Mesenchymal stem cell (in vitro differentiated cells and primary cell): ENCODE measurements at regions not wholly inside any gene's neighbourhood (a gene's known extent, or its start where the extent isn't known, plus 50 kb on each side); places are given as distances from the start of the nearest gene placed in this dataset.

ENCODE experiments used
- DNase-seq: peaks from one replicate; pipeline ENCODE4 v3.0.0-alpha.2; 2013
- H2AFZ ChIP-seq: one replicate; pipeline ENCODE4 v1.6.1; 2013; ENCODE audit warnings: low read depth, mild to moderate bottlenecking, control low read depth, inconsistent platforms, low read length, moderate library complexity
- H2AK5ac ChIP-seq: 2 replicates; pipeline ENCODE4 v1.6.1; 2013; ENCODE audit warnings: low read length, moderate library complexity, mild to moderate bottlenecking, inconsistent platforms; ENCODE audit not compliant: severe bottlenecking
- H2BK120ac ChIP-seq: one replicate; pipeline ENCODE4 v1.6.1; 2013; ENCODE audit warnings: low read depth, mild to moderate bottlenecking, inconsistent platforms, low read length, moderate library complexity
- H2BK12ac ChIP-seq, 2 experiments: one replicate each; pipeline ENCODE4 v1.6.1; 2013; ENCODE audit warnings: inconsistent platforms in 2 of 2, low read length in 2 of 2, mild to moderate bottlenecking in 2 of 2, moderate library complexity in 2 of 2, control low read depth in 1 of 2
- H2BK15ac ChIP-seq: one replicate; pipeline ENCODE4 v1.6.1; 2013; ENCODE audit warnings: mild to moderate bottlenecking, low read depth, inconsistent platforms; ENCODE audit not compliant: poor library complexity, severe bottlenecking
- H2BK5ac ChIP-seq: 2 replicates; pipeline ENCODE4 v1.6.1; 2013; ENCODE audit warnings: low read depth, mild to moderate bottlenecking, low read length, control low read depth, inconsistent platforms; ENCODE audit not compliant: poor library complexity, severe bottlenecking
- H3K14ac ChIP-seq, 2 experiments: one replicate each; pipeline ENCODE4 v1.6.1; 2013; ENCODE audit warnings: inconsistent platforms in 2 of 2, low read length in 2 of 2, control low read depth in 1 of 2, mild to moderate bottlenecking in 1 of 2, moderate library complexity in 1 of 2
- H3K18ac ChIP-seq, 2 experiments: one replicate each; pipeline ENCODE4 v1.6.1; 2013; ENCODE audit warnings: inconsistent platforms in 2 of 2, low read length in 2 of 2, control low read depth in 1 of 2, low read depth in 1 of 2, mild to moderate bottlenecking in 1 of 2
- H3K23ac ChIP-seq, 2 experiments: one replicate each; pipeline ENCODE4 v1.6.1; 2013; ENCODE audit warnings: inconsistent platforms in 2 of 2, low read length in 2 of 2, mild to moderate bottlenecking in 2 of 2, moderate library complexity in 2 of 2, control low read depth in 1 of 2
- H3K27ac ChIP-seq: 2 replicates; pipeline ENCODE4 v1.5.1; 2013; ENCODE audit warnings: mild to moderate bottlenecking, moderate library complexity, low read length, control low read depth, inconsistent platforms; ENCODE audit not compliant: poor library complexity, severe bottlenecking
- H3K27me3 ChIP-seq, 2 experiments: 2 replicates each; pipeline versions ENCODE4 v1.6.1 to v1.7.0; 2013; ENCODE audit warnings: low read length in 2 of 2, mild to moderate bottlenecking in 2 of 2, moderate library complexity in 2 of 2, control low read depth in 1 of 2, inconsistent platforms in 1 of 2; ENCODE audit not compliant: control insufficient read depth in 1 of 2, insufficient read depth in 1 of 2
- H3K36me3 ChIP-seq, 2 experiments: 2 replicates each; pipeline versions ENCODE4 v1.6.1 to v1.7.0; 2013; ENCODE audit warnings: low read length in 2 of 2, control low read depth in 1 of 2, inconsistent platforms in 1 of 2, low read depth in 1 of 2, mild to moderate bottlenecking in 1 of 2; ENCODE audit not compliant: insufficient read depth in 2 of 2, control insufficient read depth in 1 of 2
- H3K4ac ChIP-seq, 2 experiments: one replicate each; pipeline ENCODE4 v1.6.1; 2013; ENCODE audit warnings: inconsistent platforms in 2 of 2, low read length in 2 of 2, mild to moderate bottlenecking in 2 of 2, moderate library complexity in 2 of 2, control low read depth in 1 of 2, low read depth in 1 of 2
- H3K4me1 ChIP-seq: 2 replicates; pipeline ENCODE4 v1.6.1; 2013; ENCODE audit warnings: low read depth, low read length, control low read depth; ENCODE audit not compliant: control insufficient read depth, insufficient read depth
- H3K4me2 ChIP-seq: 2 replicates; pipeline ENCODE4 v1.6.1; 2013; ENCODE audit warnings: low read length, mild to moderate bottlenecking, inconsistent platforms; ENCODE audit not compliant: poor library complexity, severe bottlenecking
- H3K4me3 ChIP-seq, 2 experiments: 2 replicates each; pipeline versions ENCODE4 v1.5.1 to v1.7.0; 2013; ENCODE audit warnings: low read length in 2 of 2, mild to moderate bottlenecking in 2 of 2, control low read depth in 1 of 2, low read depth in 1 of 2; ENCODE audit not compliant: insufficient read depth in 1 of 2
- H3K79me1 ChIP-seq: replicated peaks from 2 replicates; pipeline ENCODE4 v1.6.1; 2013; ENCODE audit warnings: mild to moderate bottlenecking, control low read depth, low read length, inconsistent platforms; ENCODE audit not compliant: poor library complexity, severe bottlenecking
- H3K9ac ChIP-seq: 2 replicates; pipeline ENCODE4 v1.7.0; 2013; ENCODE audit warnings: mild to moderate bottlenecking, low read length, moderate library complexity
- H3K9me3 ChIP-seq: 2 replicates; pipeline ENCODE4 v1.7.0; 2013; ENCODE audit warnings: mild to moderate bottlenecking, low read length; ENCODE audit not compliant: control insufficient read depth
- H4K8ac ChIP-seq: one replicate; pipeline ENCODE4 v1.6.1; 2013; ENCODE audit warnings: inconsistent platforms, mild to moderate bottlenecking, low read length, moderate library complexity
- H4K91ac ChIP-seq: one replicate; pipeline ENCODE4 v1.6.1; 2013; ENCODE audit warnings: mild to moderate bottlenecking, low read length, inconsistent platforms
- WGBS: methylation state at CpG from one replicate; pipeline ENCODE4 v1.1.7; 2013; ENCODE audit warnings: mixed read lengths; 5-methylcytosine and 5-hydroxymethylcytosine counted together

- Histone ChIP-seq H3K4me2 (no peak overlapping the region), H3K14ac (no peak overlapping the region), H4K91ac (no peak overlapping the region), H3K9ac (no peak overlapping the region), H4K8ac (no peak overlapping the region), H3K27me3 (no peaks in the 10 kb centered on the region), H2BK120ac (no peak overlapping the region), H3K18ac (no peak overlapping the region), H3K79me1 (no peaks in the 10 kb centered on the region), H2BK5ac (no peak overlapping the region), H3K36me3 (no peaks in the 10 kb centered on the region), H3K4me1 (peaks cover 3% of the 10 kb centered on the region), H3K4ac (no peak overlapping the region), H3K9me3 (no peaks in the 10 kb centered on the region), H2AFZ (no peak overlapping the region), H3K23ac (no peak overlapping the region), H2BK12ac (no peak overlapping the region), H2AK5ac (no peak overlapping the region), H3K27ac (no peak overlapping the region), H3K4me3 (no peak overlapping the region), H2BK15ac (no peak overlapping the region)
- DNase-seq, result no peak
- WGBS, result 91% methylated on average over 4 of the region's 5 CpGs
Measured at GRCh38 chr4:158004101-158004500, 168.7 kb downstream of the GASK1B start.

DNA sequence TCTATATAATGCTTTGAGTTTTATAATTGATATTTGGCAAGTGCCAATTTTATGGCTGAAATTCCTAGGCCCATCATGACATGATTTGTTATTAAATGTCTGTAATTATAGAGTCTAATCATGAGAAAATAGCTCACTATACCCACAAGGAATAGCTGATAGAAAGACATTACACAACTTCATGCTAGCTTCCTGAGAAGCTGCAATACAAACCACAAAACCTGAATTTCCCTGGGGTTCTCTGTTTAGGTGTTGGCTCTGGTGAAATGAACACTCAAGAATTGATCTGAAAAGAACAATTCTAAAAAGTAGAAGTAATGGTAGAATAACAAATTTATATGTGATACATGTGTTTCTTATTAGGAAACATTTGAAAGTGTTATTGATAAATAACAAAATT lies 169.6 kb downstream of the GASK1B start:
- no peak overlapping the region for H2AK5ac ChIP-seq
- H3K4me2 ChIP-seq, result no peak overlapping the region
- no peak overlapping the region for H3K9ac ChIP-seq
- H3K4ac ChIP-seq, result no peak overlapping the region
- H2BK15ac ChIP-seq, result no peak overlapping the region
- H3K36me3 ChIP-seq, result no peaks in the 10 kb centered on the region
- H3K9me3 ChIP-seq, result no peaks in the 10 kb centered on the region
- H4K8ac ChIP-seq, result no peak overlapping the region
- H3K79me1 ChIP-seq, result no peaks in the 10 kb centered on the region
- no peak overlapping the region for H2BK5ac ChIP-seq
- H2AFZ ChIP-seq, result no peak overlapping the region
- no peaks in the 10 kb centered on the region for H3K27me3 ChIP-seq
- H3K14ac ChIP-seq, result no peak overlapping the region
- no peak overlapping the region for H3K4me3 ChIP-seq
- no peak overlapping the region for H2BK120ac ChIP-seq
- no peak overlapping the region for H2BK12ac ChIP-seq
- no peak overlapping the region for H3K18ac ChIP-seq
- no peak overlapping the region for H3K27ac ChIP-seq
- no peak overlapping the region for H4K91ac ChIP-seq
- no peaks in the 10 kb centered on the region for H3K4me1 ChIP-seq
- no peak for DNase-seq
- no peak overlapping the region for H3K23ac ChIP-seq

DNA sequence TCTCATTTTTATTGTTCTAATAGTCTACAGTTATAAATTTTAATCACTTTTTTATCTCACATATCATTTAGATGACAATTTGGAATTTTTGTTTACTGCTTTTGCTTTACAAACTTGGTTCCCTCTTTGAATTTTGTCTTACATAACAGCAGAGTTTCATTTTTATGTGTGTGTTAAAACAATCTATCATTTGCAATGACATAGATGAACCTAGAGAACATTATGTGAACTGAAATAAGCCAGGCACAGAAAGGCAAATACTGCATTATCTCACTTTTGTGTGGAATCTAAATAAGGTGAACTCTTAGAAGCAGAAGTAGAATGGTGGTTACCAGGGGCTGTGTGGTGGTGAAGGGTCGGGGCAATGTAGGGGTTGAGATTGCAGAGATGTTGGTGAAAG lies 170.7 kb downstream of the GASK1B start:
- no peaks in the 10 kb centered on the region for H3K4me1 ChIP-seq
- 94% methylated on average over 1 of the region's 1 CpG for WGBS

DNA sequence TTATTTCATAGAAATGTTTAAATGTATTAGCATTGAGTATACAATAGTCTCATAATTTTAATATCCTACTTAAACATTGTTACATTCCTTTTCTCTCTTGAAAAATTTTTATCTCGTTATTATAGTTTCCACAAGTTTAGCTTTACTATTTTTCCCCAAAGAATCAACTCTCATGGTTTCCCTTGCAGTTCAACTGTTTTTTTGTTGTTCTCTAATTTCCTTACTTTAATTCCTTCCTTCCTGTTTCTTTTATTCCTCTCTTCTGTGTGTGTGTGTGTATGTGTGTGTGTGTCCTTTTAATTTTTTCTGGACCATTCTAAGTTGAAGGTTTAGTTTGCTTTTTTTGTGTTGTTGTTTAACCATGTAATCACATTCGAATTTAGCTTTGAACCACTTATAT lies 171.1 kb downstream of the GASK1B start:
- no peaks in the 10 kb centered on the region for H3K79me1 ChIP-seq
- H3K36me3 ChIP-seq, result no peaks in the 10 kb centered on the region
- H3K4me1 ChIP-seq, result no peaks in the 10 kb centered on the region
- H3K4ac ChIP-seq, result no peak overlapping the region
- H3K27me3 ChIP-seq, result no peaks in the 10 kb centered on the region
- no peak overlapping the region for H3K9ac ChIP-seq
- no peak overlapping the region for H4K91ac ChIP-seq
- WGBS, result 93% methylated on average over 1 of the region's 2 CpGs
- H2AFZ ChIP-seq, result no peak overlapping the region
- H2BK120ac ChIP-seq, result no peak overlapping the region
- H2AK5ac ChIP-seq, result no peak overlapping the region
- no peak overlapping the region for H3K4me3 ChIP-seq
- no peak overlapping the region for H2BK12ac ChIP-seq
- H3K4me2 ChIP-seq, result no peak overlapping the region
- no peak for DNase-seq
- no peaks in the 10 kb centered on the region for H3K9me3 ChIP-seq
- H3K14ac ChIP-seq, result no peak overlapping the region
- no peak overlapping the region for H2BK15ac ChIP-seq
- H3K23ac ChIP-seq, result no peak overlapping the region
- H3K18ac ChIP-seq, result no peak overlapping the region
- H3K27ac ChIP-seq, result no peak overlapping the region
- no peak overlapping the region for H2BK5ac ChIP-seq
- no peak overlapping the region for H4K8ac ChIP-seq

More for the DNA sequence above, 170.7 kb downstream of the GASK1B start:
- no peak for DNase-seq
- H3K23ac ChIP-seq, result no peak overlapping the region
- no peak overlapping the region for H3K9ac ChIP-seq
- H3K79me1 ChIP-seq, result no peaks in the 10 kb centered on the region
- no peak overlapping the region for H3K14ac ChIP-seq
- H4K91ac ChIP-seq, result no peak overlapping the region
- H3K27me3 ChIP-seq, result no peaks in the 10 kb centered on the region
- H2AFZ ChIP-seq, result no peak overlapping the region
- H3K4ac ChIP-seq, result no peak overlapping the region
- H3K9me3 ChIP-seq, result no peaks in the 10 kb centered on the region
- no peak overlapping the region for H3K4me3 ChIP-seq
- H2BK120ac ChIP-seq, result no peak overlapping the region
- no peak overlapping the region for H2BK12ac ChIP-seq
- H2AK5ac ChIP-seq, result no peak overlapping the region
- no peak overlapping the region for H3K4me2 ChIP-seq
- H4K8ac ChIP-seq, result no peak overlapping the region
- no peak overlapping the region for H2BK15ac ChIP-seq
- H3K18ac ChIP-seq, result no peak overlapping the region
- H3K36me3 ChIP-seq, result no peaks in the 10 kb centered on the region
- H3K27ac ChIP-seq, result no peak overlapping the region
- peak overlapping the region; percentile 31 for H2BK5ac ChIP-seq
